Endothelial cell of umbilical vein (primary cell): ENCODE measurements at regions not wholly inside any gene's neighbourhood (a gene's known extent, or its start where the extent isn't known, plus 50 kb on each side); places are given as distances from the start of the nearest gene placed in this dataset.

Source experiments
- BruUV-seq: library from RNA; stranded (reverse); fragments of 400-500 nt; replicated peaks from 2 replicates; lab custom pipeline; 2021; lab: Mats Ljungman, UMichigan
- CTCF ChIA-PET: fragments of 300-600, 350-600 bp; sonication (Branson Sonifier 250); formaldehyde crosslinking; loops from one replicate; lab custom pipeline; 2021; ENCODE audit warnings: antibody characterized with exemption, inconsistent platforms; lab: Charles Lee
- POLR2A ChIA-PET: fragments of 300-600, 350-600 bp; sonication (Branson Sonifier 250); formaldehyde crosslinking; loops from one replicate; lab custom pipeline; 2021; ENCODE audit warnings: antibody characterized with exemption, inconsistent platforms; lab: Charles Lee
- DNase-seq: peaks from one replicate; pipeline ENCODE4 v3.0.0-alpha.2; 2011; ENCODE audit warnings: low read depth, low spot score
- FAIRE-seq: peaks from 2 replicates; lab custom pipeline; 2011; peaks lifted over from hg19 to GRCh38; lab: Jason Lieb, UNC
- H2AFZ ChIP-seq: 2 replicates; pipeline ENCODE4 v1.6.0; 2012; ENCODE audit warnings: low read depth, low read length, control low read depth, inconsistent platforms
- H3K27ac ChIP-seq: 2 replicates; pipeline ENCODE4 v1.5.1; 2011; ENCODE audit warnings: low read depth, mild to moderate bottlenecking, control low read depth, low read length, moderate library complexity; ENCODE audit not compliant: insufficient read depth
- H3K27me3 ChIP-seq, 2 experiments: 2 replicates each; pipeline versions ENCODE4 v1.6.0 to v1.6.1; 2011; ENCODE audit warnings: low read length in 2 of 2, mixed read lengths in 1 of 2; ENCODE audit not compliant: control insufficient read depth in 2 of 2, insufficient read depth in 2 of 2
- H3K36me3 ChIP-seq, 2 experiments: 2 replicates in 1 of 2; 3 replicates in 1 of 2; pipeline ENCODE4 v1.5.1; 2011; ENCODE audit warnings: low read length in 2 of 2, mild to moderate bottlenecking in 1 of 2, moderate library complexity in 1 of 2; ENCODE audit not compliant: control insufficient read depth in 2 of 2, insufficient read depth in 2 of 2; ENCODE audit errors: extremely low read depth in 1 of 2
- H3K4me1 ChIP-seq: 3 replicates; pipeline ENCODE4 v1.5.1; 2011; ENCODE audit warnings: mild to moderate bottlenecking, low read length; ENCODE audit not compliant: control insufficient read depth, insufficient read depth; ENCODE audit errors: extremely low read depth
- H3K4me2 ChIP-seq: 2 replicates; pipeline ENCODE4 v1.6.1; 2011; ENCODE audit warnings: low read length, control low read depth, mixed read lengths; ENCODE audit not compliant: insufficient read depth
- H3K4me3 ChIP-seq, 3 experiments: fragments of 200-600 bp in 1 of 3; sonication (generic), shearing (Covaris generic) in 1 of 3; replicated peaks in 1 of 3; 2 replicates each; pipeline ENCODE4 v1.5.1; 2011 to 2016; ENCODE audit warnings: control low read depth in 3 of 3, low read length in 3 of 3, mild to moderate bottlenecking in 2 of 3, inconsistent platforms in 1 of 3, low read depth in 1 of 3, moderate library complexity in 1 of 3; ENCODE audit not compliant: insufficient read depth in 1 of 3
- H3K79me2 ChIP-seq: 2 replicates; pipeline ENCODE4 v1.6.0; 2012; ENCODE audit warnings: low read length, inconsistent platforms; ENCODE audit not compliant: control insufficient read depth, insufficient read depth
- H3K9ac ChIP-seq: replicated peaks from 2 replicates; pipeline ENCODE3; 2011; ENCODE audit warnings: low read length, control low read depth; ENCODE audit not compliant: insufficient read depth; ENCODE audit errors: extremely low read depth
- H3K9me1 ChIP-seq: replicated peaks from 3 replicates; pipeline ENCODE4 v1.6.0; 2011; ENCODE audit warnings: mild to moderate bottlenecking, low read length; ENCODE audit not compliant: control insufficient read depth, insufficient read depth; ENCODE audit errors: extremely low read depth
- H3K9me3 ChIP-seq: replicated peaks from 2 replicates; pipeline ENCODE4 v1.5.1; 2012; ENCODE audit warnings: low read length, inconsistent platforms; ENCODE audit not compliant: control insufficient read depth, insufficient read depth
- H4K20me1 ChIP-seq: replicated peaks from 2 replicates; pipeline ENCODE3; 2011; ENCODE audit warnings: mild to moderate bottlenecking, low read length; ENCODE audit not compliant: control insufficient read depth, insufficient read depth; ENCODE audit errors: extremely low read depth
- CTCF ChIP-seq, 2 donors: IDR thresholded peaks; 1 replicate in 1 of 2; 2 replicates in 1 of 2; pipeline ENCODE4 v1.5.1; 2011; ENCODE audit warnings: low read length in 2 of 2, mild to moderate bottlenecking in 2 of 2, moderate library complexity in 2 of 2, control low read depth in 1 of 2, inconsistent platforms in 1 of 2, low read depth in 1 of 2; ENCODE audit not compliant: insufficient read depth in 1 of 2; ENCODE audit errors: extremely low read depth in 1 of 2
- EZH2 ChIP-seq: IDR thresholded peaks from 2 replicates; pipeline ENCODE4 v1.6.1; 2012; ENCODE audit warnings: borderline replicate concordance, low read depth, mild to moderate bottlenecking, moderate library complexity, low read length, inconsistent platforms; ENCODE audit not compliant: severe bottlenecking
- FOS ChIP-seq: IDR thresholded peaks from 2 replicates; pipeline ENCODE4 v1.6.1; 2011; ENCODE audit warnings: mild to moderate bottlenecking, low read length, moderate library complexity, borderline replicate concordance; ENCODE audit not compliant: insufficient read depth
- GATA2 ChIP-seq: IDR thresholded peaks from 2 replicates; pipeline ENCODE4 v1.7.0; 2011; ENCODE audit warnings: low read depth, mild to moderate bottlenecking, moderate library complexity, mixed read lengths, low read length; ENCODE audit not compliant: insufficient read length, insufficient read depth
- JUN ChIP-seq: IDR thresholded peaks from 2 replicates; pipeline ENCODE4 v1.6.1; 2011; ENCODE audit warnings: borderline replicate concordance, low read depth; ENCODE audit not compliant: insufficient read length, insufficient read depth
- MAX ChIP-seq: IDR thresholded peaks from 2 replicates; pipeline ENCODE4 v1.6.1; 2011; ENCODE audit not compliant: insufficient read depth, insufficient read length
- MYC ChIP-seq: IDR thresholded peaks from one replicate; pipeline ENCODE4 v1.6.1; 2011; ENCODE audit warnings: mild to moderate bottlenecking, low read depth, low read length
- POLR2A ChIP-seq: IDR thresholded peaks from 2 replicates; pipeline ENCODE4 v1.6.1; 2012; ENCODE audit warnings: low read depth, mild to moderate bottlenecking, control low read depth, low read length
- POLR2AphosphoS5 ChIP-seq: IDR thresholded peaks from 2 replicates; pipeline ENCODE4 v1.6.1; 2012; ENCODE audit warnings: low read depth, mild to moderate bottlenecking, control low read depth, low read length, moderate library complexity; ENCODE audit not compliant: insufficient read depth
- dilution Hi-C: fragments of 300-500 bp; cut with MboI; formaldehyde crosslinking; loops from one replicate; pipeline ENCODE4 v1.15.0; 2019; ENCODE audit warnings: low sequenced_read_pairs; ENCODE audit not compliant: extremely low pct_ligation_motif_present
- intact Hi-C: fragments of 100-400 bp; cut with micrococcal nuclease; formaldehyde crosslinking; loops from one replicate; pipeline ENCODE4 v1.10.0; 2022

GRCh38 chr1:59125154-59125553 is 171.7 kb upstream of the FGGY start:
- POLR2A ChIA-PET = no interaction called here
- DNase-seq = no peak

More at GRCh38 chr1:59125154-59125553, 171.7 kb upstream of the FGGY start:
- dilution Hi-C loops = no loop called here
- no peaks in the 10 kb centered on the region for H3K9me3 ChIP-seq
- H3K36me3 ChIP-seq = no peaks in the 10 kb centered on the region
- TF ChIP-seq GATA2 = no peak
- no peak for TF ChIP-seq POLR2AphosphoS5
- no peak for TF ChIP-seq JUN
- TF ChIP-seq MAX = no peak
- TF ChIP-seq MYC = no peak
- no peak for TF ChIP-seq CTCF (IDR thresholded peaks at IDR 0.05; ENCODE audit: extremely low read depth in 1 of 2, insufficient read depth in 1 of 2, low read depth in 1 of 2, low read length in 2 of 2)
- TF ChIP-seq EZH2 = no peak
- TF ChIP-seq FOS = no peak
- TF ChIP-seq POLR2A = no peak
- no peak overlapping the region for H3K27ac ChIP-seq
- BruUV-seq = no TSS peak
- H3K4me1 ChIP-seq = peaks cover 26% of the 10 kb centered on the region
- H3K4me3 ChIP-seq = no peak overlapping the region
- CTCF ChIA-PET = no interaction called here
- H3K27me3 ChIP-seq = no peaks in the 10 kb centered on the region
- H3K4me2 ChIP-seq = no peak overlapping the region
- no peak for FAIRE-seq
- H3K79me2 ChIP-seq = no peaks in the 10 kb centered on the region
- H3K9me1 ChIP-seq = no peaks in the 10 kb centered on the region
- intact Hi-C loops = loop anchor here (5.0 kb wide), 3 partner anchors 172 to 308 kb away; partner anchors contain the start of gene FGGY
- H4K20me1 ChIP-seq = no peaks in the 10 kb centered on the region
- H2AFZ ChIP-seq = no peak overlapping the region
- no peak overlapping the region for H3K9ac ChIP-seq
